ENCODE measurements at regions not wholly inside any gene's neighbourhood (a gene's known extent, or its start where the extent isn't known, plus 50 kb on each side); places are given as distances from the start of the nearest gene placed in this dataset.
"Not testable (repeated sequence)": the region's sequence is repeated elsewhere in the genome, so short reads cannot be mapped to it uniquely, and the experiment has no call there.

DNA sequence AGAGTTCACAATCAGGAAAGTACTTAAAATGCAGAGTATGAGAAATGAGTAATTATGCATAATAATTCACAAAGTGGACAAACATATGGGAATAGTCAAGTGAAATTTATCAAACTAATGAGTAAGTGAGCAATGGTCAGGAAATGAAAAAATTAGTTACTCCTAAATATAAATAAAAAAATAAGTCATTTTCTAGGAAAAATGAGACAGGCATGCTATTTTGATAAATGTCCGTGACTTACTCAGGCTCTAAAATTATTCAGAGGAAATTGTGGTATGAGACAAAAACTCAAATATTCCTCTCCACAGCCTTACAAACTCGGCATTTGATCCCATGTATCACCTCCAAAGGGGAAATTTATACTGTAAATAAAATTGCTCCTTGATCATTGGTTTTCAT lies 181.2 kb downstream of the COX18 start:
- DNase-seq (ENCODE audit: low read depth) = no peak
- no peak overlapping the region for H3K4me3 ChIP-seq (ENCODE audit: low read length)
- TF ChIP-seq, protein P1, sequence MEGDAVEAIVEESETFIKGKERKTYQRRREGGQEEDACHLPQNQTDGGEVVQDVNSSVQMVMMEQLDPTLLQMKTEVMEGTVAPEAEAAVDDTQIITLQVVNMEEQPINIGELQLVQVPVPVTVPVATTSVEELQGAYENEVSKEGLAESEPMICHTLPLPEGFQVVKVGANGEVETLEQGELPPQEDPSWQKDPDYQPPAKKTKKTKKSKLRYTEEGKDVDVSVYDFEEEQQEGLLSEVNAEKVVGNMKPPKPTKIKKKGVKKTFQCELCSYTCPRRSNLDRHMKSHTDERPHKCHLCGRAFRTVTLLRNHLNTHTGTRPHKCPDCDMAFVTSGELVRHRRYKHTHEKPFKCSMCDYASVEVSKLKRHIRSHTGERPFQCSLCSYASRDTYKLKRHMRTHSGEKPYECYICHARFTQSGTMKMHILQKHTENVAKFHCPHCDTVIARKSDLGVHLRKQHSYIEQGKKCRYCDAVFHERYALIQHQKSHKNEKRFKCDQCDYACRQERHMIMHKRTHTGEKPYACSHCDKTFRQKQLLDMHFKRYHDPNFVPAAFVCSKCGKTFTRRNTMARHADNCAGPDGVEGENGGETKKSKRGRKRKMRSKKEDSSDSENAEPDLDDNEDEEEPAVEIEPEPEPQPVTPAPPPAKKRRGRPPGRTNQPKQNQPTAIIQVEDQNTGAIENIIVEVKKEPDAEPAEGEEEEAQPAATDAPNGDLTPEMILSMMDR (conservative IDR thresholded peaks at IDR 0.05; ENCODE audit: low read depth, low read length) = no peak

DNA sequence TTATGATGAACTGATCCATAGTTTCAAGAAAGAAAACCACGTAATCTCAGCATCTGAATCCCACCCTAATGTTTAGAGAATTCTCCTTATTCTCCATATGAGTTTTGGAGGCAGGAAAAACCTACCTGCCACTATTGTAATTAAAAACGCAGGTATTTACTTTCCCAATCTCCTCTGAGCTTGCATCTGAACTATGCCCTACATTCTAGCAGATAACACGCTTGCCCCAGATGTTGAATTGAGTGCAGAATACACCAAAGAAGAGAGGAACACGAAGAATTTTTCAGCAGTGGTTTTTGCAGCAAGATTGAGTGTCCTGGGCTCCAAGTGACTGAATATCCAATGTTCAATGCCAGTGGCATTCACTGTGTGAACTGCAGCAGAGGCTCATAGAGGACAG lies 182.4 kb downstream of the COX18 start:
- H3K4me3 ChIP-seq (ENCODE audit: low read length) = no peak overlapping the region
- TF ChIP-seq, protein P1 (conservative IDR thresholded peaks at IDR 0.05; ENCODE audit: low read depth, low read length) = no peak
- no peak for DNase-seq (ENCODE audit: low read depth)

DNA sequence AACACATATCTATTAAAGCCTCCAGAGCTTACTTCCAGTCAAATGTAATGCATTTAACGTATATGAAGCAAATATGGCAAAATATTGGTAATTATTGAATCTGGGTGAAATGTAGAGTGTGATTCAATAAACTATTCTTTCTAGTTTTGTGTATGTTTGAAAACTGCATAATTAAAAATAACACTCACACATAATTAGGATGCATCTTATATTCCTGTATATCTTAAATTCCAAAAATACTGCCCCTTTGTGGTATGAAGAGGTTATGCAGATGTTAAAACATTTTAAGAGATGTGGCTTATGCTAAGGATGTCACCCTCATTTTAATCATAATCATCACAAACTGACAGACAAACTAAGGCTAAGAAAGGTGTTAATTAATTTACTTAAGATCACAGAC lies 182.9 kb downstream of the COX18 start:
- no peak for DNase-seq (ENCODE audit: low read depth)
- H3K4me3 ChIP-seq (ENCODE audit: low read length) = no peak overlapping the region
- TF ChIP-seq, protein P1 (conservative IDR thresholded peaks at IDR 0.05; ENCODE audit: low read depth, low read length) = peak; percentile 40

DNA sequence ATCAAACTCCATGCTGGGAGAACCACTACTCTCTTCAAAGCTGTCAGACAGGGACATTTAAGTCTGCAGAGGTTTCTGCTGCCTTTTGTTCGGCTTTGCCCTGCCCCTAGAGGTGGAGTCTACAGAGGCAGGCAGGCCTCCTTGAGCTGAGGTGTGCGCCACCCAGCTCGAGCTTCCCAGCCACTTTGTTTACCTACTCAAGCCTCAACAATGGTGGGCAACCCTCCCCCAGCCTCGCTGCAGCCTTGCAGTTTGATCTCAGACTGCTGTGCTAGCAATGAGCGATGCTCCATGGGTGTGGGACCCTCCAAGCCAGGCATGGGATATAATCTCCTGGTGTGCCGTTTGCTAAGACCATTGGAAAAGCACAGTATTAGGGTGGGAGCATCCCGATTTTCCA lies 185.3 kb downstream of the COX18 start:
- H3K4me3 ChIP-seq (ENCODE audit: low read length); DNase-seq (ENCODE audit: low read depth): not testable (repeated sequence)

DNA sequence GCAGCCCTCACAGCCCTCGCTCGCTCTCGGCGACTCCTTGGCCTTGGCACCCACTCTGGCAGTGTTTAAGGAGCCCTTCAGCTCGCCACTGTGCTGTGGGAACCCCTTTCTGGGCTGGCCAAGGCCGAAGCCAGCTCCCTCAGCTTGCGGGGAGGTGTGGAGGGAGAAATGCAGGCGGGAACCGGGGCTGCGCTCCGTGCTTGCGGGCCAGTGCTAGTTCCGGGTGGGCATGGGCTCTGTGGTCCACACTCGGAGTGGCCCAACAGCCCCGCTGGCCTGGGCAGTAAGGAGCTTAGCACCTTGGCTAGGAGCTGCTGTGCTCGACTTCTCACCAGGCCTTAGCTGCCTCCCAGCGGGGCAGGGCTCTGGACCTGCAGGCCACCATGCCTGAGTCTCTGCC lies 192.6 kb downstream of the COX18 start:
- no peak for DNase-seq (ENCODE audit: low read depth)
- TF ChIP-seq, protein P1 (conservative IDR thresholded peaks at IDR 0.05; ENCODE audit: low read depth, low read length) = no peak
- no peak overlapping the region for H3K4me3 ChIP-seq (ENCODE audit: low read length)

DNA sequence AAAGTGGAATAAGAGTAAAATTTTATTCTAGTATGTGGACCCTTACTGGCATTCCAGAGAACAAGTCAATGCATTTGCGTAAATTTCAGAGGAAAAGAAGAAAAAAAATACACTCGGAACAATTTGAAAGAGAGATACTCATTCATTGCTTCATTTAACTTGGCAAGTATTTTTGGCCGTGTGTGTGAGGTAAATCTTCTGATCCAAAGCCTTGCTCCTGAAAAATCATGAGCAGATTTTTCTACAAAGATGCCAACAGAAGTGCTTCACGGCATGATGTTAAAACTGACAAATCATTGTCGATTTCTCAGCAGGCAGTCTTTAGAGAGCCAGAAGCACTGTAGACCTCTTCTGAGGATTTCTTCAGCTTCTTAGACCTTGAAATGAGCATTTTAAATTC lies 194.0 kb downstream of the COX18 start:
- DNase-seq (ENCODE audit: low read depth) = no peak
- TF ChIP-seq, protein P1 (conservative IDR thresholded peaks at IDR 0.05; ENCODE audit: low read depth, low read length) = no peak
- no peak overlapping the region for H3K4me3 ChIP-seq (ENCODE audit: low read length)

DNA sequence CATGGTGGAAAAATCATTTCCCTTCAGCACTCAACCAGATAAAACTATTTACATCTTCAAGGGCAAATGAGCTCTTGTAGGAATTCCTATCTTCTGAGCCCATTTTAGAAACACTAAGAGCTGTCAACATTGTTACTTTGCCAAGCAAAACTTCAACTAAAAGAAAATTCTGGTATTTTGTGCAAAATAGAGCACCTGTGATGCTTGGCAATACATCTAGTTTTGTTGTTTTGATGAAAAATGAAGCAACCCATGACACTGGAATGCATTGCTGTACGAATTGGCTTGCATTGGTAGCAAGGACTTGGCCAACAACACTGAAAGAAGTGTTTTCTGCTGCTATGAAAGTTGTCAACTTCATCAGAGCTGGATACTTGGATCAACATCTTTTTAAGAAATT lies 194.4 kb downstream of the COX18 start:
- no peak overlapping the region for H3K4me3 ChIP-seq (ENCODE audit: low read length)
- TF ChIP-seq, protein P1 (conservative IDR thresholded peaks at IDR 0.05; ENCODE audit: low read depth, low read length) = no peak

DNA sequence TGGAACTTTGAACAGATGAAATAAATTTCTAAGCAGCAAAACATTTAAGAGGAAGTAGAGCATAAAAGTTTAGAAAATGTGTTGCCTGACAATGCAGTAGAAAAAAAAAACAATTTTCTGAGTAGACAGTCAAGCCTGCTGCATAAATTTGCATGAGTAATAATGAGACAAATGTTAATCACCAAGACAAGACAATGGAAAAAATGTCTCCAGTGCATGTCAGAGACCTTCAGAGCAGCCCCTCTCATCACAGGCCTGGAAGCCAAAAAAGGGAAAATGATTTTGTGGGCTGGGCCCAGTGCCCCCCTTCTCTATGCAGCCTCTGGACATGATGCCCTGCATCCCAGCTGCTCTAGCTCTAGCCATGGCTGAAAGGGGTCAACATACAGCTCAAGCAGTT lies 204.6 kb downstream of the COX18 start:
- H3K4me3 ChIP-seq (ENCODE audit: low read length) = no peak overlapping the region
- TF ChIP-seq, protein P1 (conservative IDR thresholded peaks at IDR 0.05; ENCODE audit: low read depth, low read length) = no peak
- no peak for DNase-seq (ENCODE audit: low read depth)

More for the DNA sequence above, 194.4 kb downstream of the COX18 start:
- no peak for DNase-seq (ENCODE audit: low read depth)

DNA sequence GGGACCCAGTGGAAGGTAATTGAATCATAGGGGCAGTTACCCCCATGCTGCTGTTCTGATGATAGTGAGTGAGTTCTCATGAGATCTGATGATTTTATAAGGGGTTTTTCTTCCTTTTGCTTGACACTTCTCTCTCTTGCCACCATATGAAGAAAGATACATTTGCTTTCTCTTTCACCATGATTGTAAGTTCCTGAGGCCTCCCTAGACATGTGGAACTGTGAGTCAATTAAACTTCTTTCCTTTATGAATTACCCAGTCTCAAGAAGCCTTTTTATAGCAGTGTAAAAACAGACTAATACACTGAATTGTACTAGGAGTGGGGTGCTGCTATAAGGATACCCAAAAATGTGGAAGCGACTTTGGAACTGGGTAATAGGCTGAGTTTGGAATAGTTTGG lies 205.2 kb downstream of the COX18 start:
- not testable (repeated sequence) for DNase-seq (ENCODE audit: low read depth); H3K4me3 ChIP-seq (ENCODE audit: low read length)

All from retinal pigment epithelial cell (primary cell).